ENCODE measurements at regions not wholly inside any gene's neighbourhood (a gene's known extent, or its start where the extent isn't known, plus 50 kb on each side); places are given as distances from the start of the nearest gene placed in this dataset.

- Histone ChIP-seq H3K27me3 (no peaks in the 10 kb centered on the region), H3K27ac (no peak overlapping the region), H3K4me3 (no peak overlapping the region), H3K9me3 (peaks cover 0 to 16% (median 0%) of the 10 kb centered on the region in 3 donors), H3K36me3 (no peaks in the 10 kb centered on the region), H3K4me1 (peaks cover 0 to 22% (median 0%) of the 10 kb centered on the region in 3 donors)
- DNase-seq, result no peak
- TF ChIP-seq CTCF (IDR thresholded peaks at IDR 0.05), result no peak
- no peak for TF ChIP-seq POLR2A (IDR thresholded peaks at IDR 0.05)
- intact Hi-C loops (cut with DNase I), result no loop called here
Observed at GRCh38 chr16:79375351-79375750, 225.2 kb downstream of the MAF start.

- TF ChIP-seq POLR2A (IDR thresholded peaks at IDR 0.05), result no peak
- no peak for TF ChIP-seq CTCF (IDR thresholded peaks at IDR 0.05)
- Histone ChIP-seq H3K4me3 (no peak overlapping the region), H3K36me3 (no peaks in the 10 kb centered on the region), H3K27ac (no peak overlapping the region), H3K27me3 (no peaks in the 10 kb centered on the region), H3K4me1 (peaks cover 0 to 15% (median 0%) of the 10 kb centered on the region in 3 donors), H3K9me3 (peaks cover 0 to 11% (median 0%) of the 10 kb centered on the region in 3 donors)
- intact Hi-C loops (cut with DNase I), result no loop called here
- DNase-seq, result no peak
- WGBS, 2 donors, result 40 to 55% methylated on average over 7 of the region's 7 CpGs
Observed at GRCh38 chr16:79372503-79373184, 227.9 kb downstream of the MAF start.

- no peak for TF ChIP-seq POLR2A (IDR thresholded peaks at IDR 0.05)
- TF ChIP-seq CTCF (IDR thresholded peaks at IDR 0.05), result no peak
- H3K4me3 ChIP-seq, result no peak overlapping the region
- H3K27ac ChIP-seq, result no peak overlapping the region
- no peaks in the 10 kb centered on the region for H3K27me3 ChIP-seq
- peaks cover 0 to 15% (median 0%) of the 10 kb centered on the region in 3 donors for H3K4me1 ChIP-seq
- no peaks in the 10 kb centered on the region for H3K36me3 ChIP-seq
- no peak for DNase-seq
- intact Hi-C loops (cut with DNase I), result no loop called here
- peaks cover 0 to 11% (median 4%) of the 10 kb centered on the region in 3 donors for H3K9me3 ChIP-seq
- 61 to 78% methylated on average over 2 of the region's 2 CpGs for WGBS, 2 donors
Observed at GRCh38 chr16:79370736-79371135, 229.8 kb downstream of the MAF start.

GRCh38 chr16:79369796-79370195 lies 230.7 kb downstream of the MAF start:
- peaks cover 0 to 15% (median 0%) of the 10 kb centered on the region in 3 donors for H3K4me1 ChIP-seq
- no peaks in the 10 kb centered on the region for H3K36me3 ChIP-seq
- TF ChIP-seq CTCF (IDR thresholded peaks at IDR 0.05) (no peak), POLR2A (IDR thresholded peaks at IDR 0.05) (no peak)
- no peaks in the 10 kb centered on the region for H3K27me3 ChIP-seq
- no peak for DNase-seq
- H3K27ac ChIP-seq, result no peak overlapping the region
- WGBS, 2 donors, result 53 to 75% methylated on average over 3 of the region's 3 CpGs
- peaks cover 0 to 11% (median 4%) of the 10 kb centered on the region in 3 donors for H3K9me3 ChIP-seq
- intact Hi-C loops (cut with DNase I), result no loop called here
- H3K4me3 ChIP-seq, result no peak overlapping the region

- Histone ChIP-seq H3K36me3 (no peaks in the 10 kb centered on the region), H3K4me3 (no peak overlapping the region), H3K27me3 (no peaks in the 10 kb centered on the region), H3K9me3 (peaks cover 0 to 11% (median 4%) of the 10 kb centered on the region in 3 donors), H3K27ac (no peak overlapping the region), H3K4me1 (peaks cover 0 to 17% (median 1%) of the 10 kb centered on the region in 3 donors)
- DNase-seq, result no peak
- TF ChIP-seq POLR2A (IDR thresholded peaks at IDR 0.05) (no peak), CTCF (IDR thresholded peaks at IDR 0.05) (no peak)
- WGBS, 2 donors, result 79 to 83% methylated on average over 5 of the region's 5 CpGs
- intact Hi-C loops (cut with DNase I), result no loop called here
Observed at GRCh38 chr16:79367822-79368221, 232.7 kb downstream of the MAF start.

All from esophagus squamous epithelium (tissue), 5 donors.